ENCODE measurements at regions not wholly inside any gene's neighbourhood (a gene's known extent, or its start where the extent isn't known, plus 50 kb on each side); places are given as distances from the start of the nearest gene placed in this dataset.

GRCh38 chr13:69617587-69617986 is 490.0 kb upstream of the ATXN8OS start:
- no peak for TF ChIP-seq TAF1 (IDR thresholded peaks at IDR 0.05; ENCODE audit: borderline replicate concordance, low read depth, low read length)
- no peak for TF ChIP-seq JUND (IDR thresholded peaks at IDR 0.05; ENCODE audit: low read depth, low read length)
- no peak for TF ChIP-seq POLR2A (IDR thresholded peaks at IDR 0.05; ENCODE audit: low read depth, low read length)
- no peak for TF ChIP-seq BCLAF1 (IDR thresholded peaks at IDR 0.05)
